GM18517 (cell line): ENCODE measurements at regions not wholly inside any gene's neighbourhood (a gene's known extent, or its start where the extent isn't known, plus 50 kb on each side); places are given as distances from the start of the nearest gene placed in this dataset.
"Not testable (repeated sequence)": the region's sequence is repeated elsewhere in the genome, so short reads cannot be mapped to it uniquely, and the experiment has no call there.

ENCODE experiments used
- ATAC-seq: cut with Tn5 transposase; IDR thresholded peaks from one replicate; pipeline ENCODE4 v1.9.1; 2021; ENCODE audit warnings: mild to moderate bottlenecking, moderate library complexity; ENCODE audit not compliant: unreplicated experiment

DNA sequence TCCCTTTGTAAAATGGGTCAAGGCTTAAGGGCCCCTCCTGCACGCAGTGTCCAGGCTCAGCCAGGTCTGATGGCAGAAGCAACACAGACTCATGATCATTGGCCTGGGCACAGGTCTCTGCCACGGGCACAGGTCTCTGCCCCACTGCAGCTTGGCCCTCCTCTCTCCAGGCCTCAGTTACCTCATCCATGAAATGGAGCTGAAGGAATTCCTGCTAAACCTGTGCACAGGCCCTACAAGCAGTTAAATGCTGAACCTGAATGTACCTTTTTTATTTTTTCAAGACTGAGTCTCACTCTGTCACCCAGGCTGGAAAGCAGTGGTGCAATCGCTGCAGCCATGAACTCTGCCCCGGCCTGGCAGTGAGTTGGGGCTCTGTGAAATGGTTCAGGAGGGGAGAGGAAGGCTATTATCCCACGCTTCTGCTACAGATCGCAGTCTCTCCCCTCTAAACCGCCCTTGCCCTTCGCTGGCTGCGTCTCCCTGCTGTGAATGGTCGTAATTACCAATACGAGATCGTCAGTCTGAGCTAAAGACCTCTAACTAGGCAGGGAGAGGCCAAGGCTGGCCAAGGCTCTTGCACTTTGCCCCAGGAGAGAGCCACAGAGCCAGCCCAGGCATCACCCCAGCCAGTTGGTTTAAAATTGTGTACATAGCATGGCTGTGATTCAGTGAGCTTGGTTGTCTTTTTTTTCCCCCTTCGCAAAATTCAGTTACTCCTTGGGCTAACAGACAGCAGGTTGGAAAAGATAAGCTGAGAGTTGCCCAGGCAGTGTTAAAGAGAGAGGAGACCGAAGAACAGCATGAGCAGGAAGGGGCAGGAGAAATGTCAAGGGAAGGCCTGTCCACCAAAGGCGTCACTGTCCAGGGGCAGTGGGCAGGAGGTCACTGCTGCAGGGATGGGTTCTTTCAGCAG lies 93.0 kb upstream of the KCTD7 start:
- ATAC-seq, result no peak

DNA sequence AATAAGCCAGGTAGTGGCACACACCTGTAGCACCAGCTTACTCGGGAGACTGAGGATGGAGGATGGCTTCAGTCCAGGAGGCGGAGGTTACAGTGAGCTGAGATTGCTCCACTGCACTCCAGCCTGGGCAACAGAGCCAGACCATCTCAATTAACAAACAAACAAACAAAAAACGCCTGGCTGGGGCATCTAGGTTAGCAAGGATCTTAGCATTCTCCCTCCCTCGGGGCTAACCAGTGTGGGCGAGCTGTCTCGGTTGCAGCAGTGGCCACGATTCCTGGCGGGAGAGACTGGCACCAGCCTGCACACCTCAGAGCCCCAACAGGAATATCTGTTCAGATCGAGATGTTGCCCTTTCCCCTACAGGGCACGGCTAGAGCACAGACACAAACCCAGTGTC lies 91.3 kb upstream of the KCTD7 start:
- no peak for ATAC-seq

DNA sequence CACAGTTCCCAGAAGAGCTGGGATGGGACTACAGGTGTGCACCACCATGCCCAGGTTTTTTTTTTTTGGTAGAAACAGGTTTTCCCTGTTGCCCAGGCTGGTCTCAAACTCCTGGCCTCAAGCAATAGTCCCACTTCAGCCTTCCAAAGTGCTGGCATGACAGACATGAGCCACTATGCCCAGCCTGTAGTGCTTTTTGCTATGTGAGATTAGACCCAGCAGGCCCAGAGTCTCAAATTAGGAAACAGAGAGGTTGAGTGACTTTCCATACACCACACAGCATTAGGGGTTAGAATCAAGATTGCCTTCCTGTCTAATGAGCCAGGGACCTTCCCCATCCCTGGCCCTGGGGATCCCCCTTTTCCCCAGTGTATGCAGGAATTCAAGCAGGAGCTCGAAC lies 90.8 kb upstream of the KCTD7 start:
- ATAC-seq, result no peak

DNA sequence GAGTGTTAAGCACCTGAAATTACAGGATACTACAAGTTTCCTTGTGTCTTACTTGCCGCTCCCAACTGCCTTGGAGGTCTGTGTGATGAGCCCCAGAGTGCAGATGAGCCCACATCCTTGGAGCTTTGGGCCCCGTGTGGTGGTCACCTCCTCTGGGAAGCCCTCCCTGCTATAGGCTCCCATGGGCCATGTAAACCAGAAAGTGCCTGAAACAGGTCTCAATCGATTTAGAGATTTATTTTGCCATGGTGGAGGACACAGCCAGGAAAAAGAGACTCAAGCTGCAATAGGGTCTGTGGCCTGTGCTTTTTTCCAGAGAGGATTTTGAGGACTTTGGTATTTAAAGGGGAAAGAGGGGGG lies 89.4 kb upstream of the KCTD7 start:
- ATAC-seq, result no peak

DNA sequence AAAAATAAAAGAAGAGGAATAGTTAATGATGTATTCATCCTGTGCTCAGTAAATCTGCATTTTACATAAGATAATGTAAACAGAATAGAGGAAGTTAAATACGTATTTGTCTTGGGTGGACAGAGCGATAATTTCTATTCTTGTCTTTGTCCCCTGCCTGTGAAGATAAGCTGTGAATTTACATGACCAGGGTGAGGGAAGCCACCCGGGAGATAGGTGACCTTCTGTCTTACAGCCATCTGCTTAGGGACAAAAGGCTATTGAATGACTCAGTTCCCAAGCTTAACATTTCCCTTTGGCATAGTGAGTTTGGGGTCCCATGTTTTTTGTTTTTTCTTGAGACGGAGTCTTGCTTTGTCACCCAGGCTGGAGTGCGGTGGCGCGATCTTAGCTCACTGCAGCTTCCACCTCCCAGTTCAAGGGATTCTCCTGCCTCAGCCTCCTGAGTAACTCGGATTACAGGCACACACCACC lies 88.7 kb upstream of the KCTD7 start:
- no peak for ATAC-seq

DNA sequence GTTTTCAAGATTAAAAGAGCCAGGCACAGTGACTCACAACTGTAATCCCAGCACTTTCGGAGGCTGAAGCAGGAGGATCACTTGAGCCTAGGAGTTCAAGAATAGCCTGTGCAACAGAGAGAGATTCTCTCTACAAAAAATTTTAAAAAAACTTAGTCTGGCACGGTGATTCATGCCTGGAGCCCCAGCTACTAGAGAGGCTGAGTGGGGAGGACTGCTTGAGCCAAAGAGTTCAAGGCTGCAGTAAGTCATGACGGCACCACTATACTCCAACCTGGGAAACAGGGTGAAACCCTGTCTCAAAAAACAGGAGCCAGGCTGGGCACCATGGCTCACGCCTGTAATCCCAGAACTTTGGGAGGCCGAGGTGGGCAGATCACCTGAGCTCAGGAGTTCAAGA lies 86.6 kb upstream of the KCTD7 start:
- ATAC-seq, result no peak

DNA sequence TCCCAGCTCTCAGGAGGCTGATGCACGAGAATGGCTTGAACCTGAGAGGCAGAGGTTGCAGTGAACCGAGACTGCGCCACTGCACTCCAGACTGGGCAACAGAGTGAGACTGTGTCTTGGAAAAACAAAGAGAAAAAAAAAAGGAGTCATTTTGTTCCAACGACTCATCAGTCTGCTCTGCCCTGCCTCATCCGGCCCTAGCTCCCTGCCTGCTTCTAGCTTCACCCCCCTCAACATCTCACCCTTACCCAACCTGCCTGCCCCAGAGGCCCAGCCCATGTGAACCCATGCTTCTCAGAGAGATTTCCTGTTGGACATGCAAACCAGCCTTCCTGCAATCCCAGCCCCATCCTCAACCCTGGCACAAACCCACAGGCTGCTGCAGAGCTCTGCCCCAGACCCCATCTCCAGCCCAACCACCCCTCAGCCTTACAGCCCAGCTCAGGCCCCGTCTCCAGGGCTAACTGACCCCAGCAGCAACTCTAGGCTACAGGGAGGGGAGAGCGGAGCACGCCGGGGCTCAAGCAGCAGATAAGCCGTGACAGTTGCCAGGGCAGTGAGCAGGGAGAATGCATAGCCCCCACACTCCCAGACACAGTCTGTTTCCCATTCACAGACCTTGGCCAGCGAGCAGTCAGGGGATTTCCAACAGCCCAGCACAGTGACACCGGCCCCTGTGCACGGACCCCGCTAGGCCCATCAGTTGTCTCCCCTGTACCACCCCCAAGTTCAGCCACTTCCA lies 86.0 kb upstream of the KCTD7 start:
- ATAC-seq, result no peak

DNA sequence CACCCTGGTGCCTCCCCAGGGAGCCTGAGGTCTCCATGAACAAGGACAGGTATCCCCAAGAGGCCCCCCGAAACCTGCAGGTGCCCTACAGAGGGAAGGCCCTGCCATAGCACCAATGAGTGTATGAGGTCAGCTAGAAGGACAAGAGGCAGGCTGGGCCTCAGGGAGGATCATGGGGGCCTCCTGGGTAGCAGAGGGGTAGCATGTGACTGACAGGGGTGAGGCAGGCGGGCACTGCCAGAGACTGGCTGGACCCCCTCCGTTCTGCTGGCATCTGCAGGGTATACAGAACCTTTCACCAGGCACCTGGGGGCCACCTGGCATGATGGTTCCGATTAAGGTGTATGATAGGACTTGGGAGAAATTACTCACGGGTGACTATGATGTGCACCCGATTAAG lies 79.2 kb upstream of the KCTD7 start:
- no peak for ATAC-seq

DNA sequence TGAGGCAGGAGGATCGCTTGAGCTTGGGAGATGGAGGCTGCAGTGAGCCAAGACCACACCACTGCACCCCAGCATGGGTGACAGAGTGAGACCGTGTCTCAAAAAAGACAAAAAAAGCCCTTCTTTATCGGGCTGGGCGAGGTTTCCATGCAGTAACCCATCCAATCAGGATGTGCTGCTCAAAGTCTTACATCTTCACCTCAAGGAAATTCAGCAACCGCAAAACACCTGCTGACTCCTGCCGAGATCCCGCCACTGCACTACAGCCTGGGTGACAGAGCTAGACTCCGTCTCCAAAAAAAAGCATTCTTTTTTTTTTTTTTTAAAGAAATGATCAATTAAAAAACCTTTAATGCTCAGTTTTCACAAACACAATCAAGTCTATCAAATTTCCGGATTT lies 75.7 kb upstream of the KCTD7 start:
- ATAC-seq, result no peak

DNA sequence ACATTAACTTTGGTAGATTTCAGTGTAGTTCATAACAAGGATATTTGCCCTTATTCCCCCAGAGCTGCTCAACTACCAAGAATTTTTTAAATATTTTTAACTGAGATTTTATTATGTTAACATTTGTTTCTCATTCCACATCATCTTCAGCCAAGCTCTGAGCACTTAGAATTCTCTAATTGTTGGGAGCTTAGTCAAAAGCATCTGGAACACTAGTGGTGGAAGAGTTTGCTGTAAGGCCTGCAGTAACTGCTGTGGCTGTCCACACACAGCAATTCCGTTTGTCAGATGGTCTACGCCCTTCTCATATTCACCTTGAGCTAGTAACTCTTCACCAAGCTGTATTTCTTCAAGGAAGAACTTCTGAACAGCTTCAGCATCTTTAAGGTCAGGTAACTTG lies 75.0 kb upstream of the KCTD7 start:
- ATAC-seq, result not testable (repeated sequence)

DNA sequence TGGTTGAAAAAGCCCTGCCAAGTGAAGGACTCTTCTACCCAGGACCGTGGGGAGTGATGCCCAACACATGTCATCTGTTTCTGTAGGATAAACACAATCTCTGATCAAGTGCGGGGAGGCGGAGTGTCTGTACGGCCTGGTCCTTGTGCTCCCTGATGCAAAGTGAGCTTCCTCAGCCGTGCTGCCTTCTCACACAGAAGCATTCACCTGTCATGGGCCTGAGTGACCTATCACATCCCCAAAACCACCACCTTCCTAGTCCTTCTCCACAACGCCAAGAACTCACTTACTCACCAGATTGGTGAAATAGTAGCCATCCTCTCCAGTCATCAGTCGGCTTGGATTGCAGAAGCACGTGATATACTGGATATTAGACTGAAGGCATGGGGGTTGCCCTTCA lies 74.4 kb upstream of the KCTD7 start:
- not testable (repeated sequence) for ATAC-seq

DNA sequence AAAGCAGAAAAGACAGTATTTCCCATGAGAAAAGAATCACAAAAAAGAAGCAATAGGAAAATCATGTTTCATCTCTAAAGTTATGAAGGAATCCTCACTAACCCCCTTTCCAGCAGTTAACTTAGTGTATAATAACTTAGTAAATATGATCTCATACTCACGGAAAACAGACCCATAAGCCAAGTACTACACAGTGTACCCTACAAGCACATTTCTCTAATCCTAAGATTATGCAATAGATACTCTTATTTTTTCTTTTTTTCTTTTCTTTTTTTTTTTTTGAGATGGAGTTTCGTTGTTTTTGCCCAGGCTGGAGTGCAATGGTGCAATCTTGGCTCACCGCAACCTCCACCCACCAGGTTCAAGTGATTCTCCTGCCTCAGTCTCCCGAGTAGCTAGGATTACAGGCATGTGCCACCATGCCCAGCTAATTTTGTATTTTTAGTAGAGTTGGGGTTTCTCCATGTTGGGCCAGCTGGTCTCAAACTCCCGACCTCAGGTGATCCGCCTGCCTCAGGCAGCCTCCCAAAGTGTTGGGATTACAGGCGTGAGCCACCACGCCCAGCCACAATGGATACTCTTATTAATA lies 73.7 kb upstream of the KCTD7 start:
- not testable (repeated sequence) for ATAC-seq

DNA sequence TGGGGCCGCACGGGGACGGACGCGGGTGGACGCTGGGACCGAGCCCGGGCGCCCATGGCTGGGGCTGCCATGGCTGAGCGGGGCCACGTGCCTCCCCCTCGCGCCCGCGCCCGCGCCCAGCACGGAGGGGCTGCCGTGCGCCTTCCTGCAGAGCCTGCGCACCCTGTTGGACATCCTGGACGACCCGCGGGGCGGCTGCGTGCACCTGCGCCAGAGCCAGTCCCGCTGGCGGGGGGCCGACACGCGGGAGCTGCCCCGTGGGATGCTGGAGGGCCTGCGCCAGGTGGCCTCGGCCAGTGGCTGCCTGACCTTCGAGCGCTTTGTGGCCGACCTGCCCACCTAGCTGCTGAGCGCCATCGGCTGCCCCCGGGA lies 72.5 kb upstream of the KCTD7 start:
- ATAC-seq, result no peak

DNA sequence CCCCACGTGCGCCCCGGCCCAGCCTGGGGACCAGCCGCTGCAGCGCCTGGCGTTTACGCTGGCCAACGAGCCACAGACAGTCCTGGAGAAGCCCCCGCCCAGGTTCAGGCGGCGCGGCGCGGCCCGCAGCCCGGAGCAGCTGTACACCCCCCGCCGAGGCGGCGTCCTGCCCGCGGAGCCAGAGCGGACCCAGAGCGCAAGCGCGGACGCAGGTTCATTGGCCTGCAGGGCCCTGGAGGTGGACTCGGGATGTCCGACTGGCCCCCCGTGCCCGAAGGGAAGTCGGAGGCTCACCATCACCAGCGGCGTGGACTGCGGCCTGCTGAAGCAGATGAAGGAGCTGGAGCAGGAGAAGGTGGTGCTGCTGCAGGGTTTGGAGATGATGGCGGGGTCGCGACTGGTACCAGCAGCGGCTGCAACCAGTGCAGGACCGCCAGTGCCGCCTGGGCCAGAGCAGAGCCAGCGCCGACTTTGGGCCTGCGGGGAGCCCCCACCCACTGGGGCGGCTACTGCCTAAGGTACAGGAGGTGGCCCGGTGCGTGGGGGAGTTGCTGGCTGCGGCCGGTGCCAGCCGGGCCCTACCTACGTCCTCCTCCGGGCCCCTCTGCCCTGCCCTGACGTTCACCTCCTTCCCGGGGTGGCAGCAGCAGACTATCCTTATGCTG lies 72.0 kb upstream of the KCTD7 start:
- no peak for ATAC-seq

DNA sequence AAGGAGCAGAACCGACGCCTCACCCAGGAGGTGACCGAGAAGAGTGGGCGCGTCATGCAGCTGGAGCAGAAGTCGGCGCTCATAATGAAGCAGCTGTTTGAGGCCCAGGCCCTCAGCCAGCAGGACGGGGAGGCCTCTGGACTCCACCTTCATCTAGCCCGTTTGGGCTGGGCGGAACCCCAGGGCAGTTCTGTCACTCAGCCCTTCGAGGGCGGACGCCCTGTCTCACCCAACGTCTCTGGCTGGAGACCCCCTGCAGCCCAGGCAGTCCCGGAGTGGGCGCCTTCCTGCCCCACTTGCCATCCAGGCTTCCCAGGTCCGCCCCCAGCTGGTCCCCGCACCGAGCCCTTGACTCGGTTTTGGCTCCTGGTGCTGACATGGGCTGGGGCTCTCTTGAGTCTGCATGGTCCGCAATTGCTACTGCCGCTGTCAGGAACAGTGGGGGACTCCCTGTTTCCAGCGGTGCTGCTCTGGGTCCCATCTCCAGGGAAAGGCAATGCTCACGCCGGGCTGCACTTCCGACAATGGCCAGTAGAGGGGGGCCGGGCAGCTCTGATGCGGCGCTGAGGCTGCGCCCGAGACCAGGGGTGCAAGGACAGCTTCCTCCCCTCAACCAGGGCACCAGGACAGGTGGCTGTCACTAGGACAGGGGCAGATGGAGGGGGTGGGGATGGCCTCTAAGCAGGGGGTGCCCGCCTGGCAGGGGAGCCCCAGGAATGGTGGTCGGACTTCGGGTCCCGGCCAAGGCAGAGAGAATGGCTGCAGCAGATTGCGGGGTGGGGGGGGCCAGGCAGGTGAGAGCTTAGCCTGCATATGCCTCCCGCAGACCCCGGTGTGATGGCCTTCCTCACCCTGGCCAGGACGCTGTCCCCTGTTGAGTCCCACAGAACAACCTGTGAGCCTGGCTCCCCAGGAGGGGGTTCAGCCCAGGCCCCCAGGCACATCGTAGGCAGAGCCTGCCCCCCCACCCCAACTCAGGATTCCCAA lies 71.2 kb upstream of the KCTD7 start:
- no peak for ATAC-seq

DNA sequence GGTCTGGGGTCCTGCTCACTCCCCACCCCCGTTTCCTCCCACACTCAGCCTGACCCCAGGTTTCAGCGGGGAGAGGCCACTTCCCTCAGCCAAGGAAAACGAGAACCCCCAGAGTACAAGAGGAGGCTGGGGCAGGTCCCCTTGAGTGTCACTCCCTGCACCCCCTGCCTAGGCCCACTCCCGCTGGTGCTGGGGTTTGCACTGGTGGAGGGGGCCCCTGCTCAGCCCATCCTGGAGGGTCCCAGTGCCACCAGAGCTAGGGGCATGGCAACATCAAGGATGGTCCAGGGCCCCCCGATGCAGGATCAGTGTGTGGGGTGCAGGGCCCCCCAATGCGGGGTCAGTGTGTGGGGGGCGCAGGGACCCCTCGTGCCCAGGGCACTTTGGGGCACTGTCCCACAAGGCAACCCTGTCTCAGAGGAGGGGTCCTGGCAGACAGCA lies 70.5 kb upstream of the KCTD7 start:
- no peak for ATAC-seq

DNA sequence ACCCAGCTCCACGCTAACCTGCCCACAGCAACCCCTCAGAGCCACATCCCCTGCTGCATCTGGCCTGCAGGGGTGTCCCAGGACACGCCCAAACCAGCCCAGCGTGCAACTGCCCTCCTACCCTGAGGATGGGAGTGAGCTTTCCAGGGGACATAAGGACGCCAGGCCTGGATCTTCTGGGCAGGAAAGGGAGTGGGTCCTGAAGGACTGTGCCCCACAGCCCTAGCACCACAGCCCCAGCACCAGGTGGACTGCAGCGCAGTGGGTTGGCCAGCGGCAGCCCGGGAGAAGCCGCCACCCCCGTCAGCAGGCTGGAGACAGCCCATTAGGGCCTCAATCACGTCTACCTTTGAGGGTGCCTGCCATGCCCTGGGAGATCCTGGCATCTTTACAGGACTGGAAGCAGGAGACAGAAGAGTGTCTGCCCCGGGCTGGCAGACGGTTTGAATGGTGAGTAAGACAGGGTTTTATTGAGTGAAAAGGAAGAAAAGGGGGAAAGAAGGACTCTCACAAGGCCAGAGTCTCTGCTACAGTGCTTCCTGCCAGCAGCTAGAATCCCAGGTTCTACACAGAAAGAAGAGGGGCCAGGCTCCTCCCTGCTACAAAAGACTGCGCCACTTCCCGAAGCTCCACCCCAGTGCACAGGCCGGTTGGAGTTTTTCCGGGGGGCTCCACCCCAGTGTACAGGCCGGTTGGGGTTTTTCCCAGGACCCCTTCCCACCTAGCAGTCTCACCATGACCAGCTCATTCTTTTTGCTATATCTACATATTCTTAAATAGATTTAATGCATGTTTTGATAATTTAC lies 69.8 kb upstream of the KCTD7 start:
- no peak for ATAC-seq

DNA sequence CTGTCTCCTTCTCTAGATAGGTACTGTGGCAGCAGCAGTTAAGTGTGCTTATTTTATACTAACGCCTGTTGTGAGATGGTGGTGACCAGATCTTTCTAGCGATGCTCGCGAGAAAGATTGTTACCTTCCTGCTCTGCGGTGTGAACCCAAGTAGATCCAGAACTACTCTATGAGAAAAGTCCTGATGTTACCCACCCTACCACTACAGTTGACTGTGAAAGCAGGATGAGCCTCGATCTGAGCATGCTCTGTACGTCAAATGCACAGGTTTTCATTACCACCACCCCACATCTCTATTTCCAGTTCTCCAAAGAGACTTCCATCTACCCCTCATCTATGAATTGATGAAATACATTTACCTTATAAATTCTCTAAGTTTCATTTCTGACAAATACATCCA lies 64.6 kb upstream of the KCTD7 start:
- no peak for ATAC-seq

DNA sequence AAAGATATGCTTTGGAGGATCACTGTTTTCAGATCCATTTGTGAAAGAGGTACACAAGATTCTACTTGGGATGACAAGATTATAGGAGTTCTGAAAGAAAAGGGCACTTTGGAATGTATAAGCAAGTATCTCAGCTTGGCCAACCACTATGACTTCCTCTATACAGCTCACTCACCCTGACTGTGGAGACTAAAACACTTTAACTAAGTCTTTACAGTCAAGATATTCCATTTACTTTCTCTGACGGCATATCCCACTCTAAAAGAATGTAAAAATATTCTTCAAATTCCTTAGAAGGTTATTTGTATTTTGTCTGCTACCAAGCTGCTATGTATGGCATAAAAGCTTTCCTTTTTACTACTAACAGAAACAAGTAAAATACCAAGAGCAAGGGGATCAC lies 58.5 kb upstream of the KCTD7 start:
- ATAC-seq, result not testable (repeated sequence)
